ENCODE measurements at regions not wholly inside any gene's neighbourhood (a gene's known extent, or its start where the extent isn't known, plus 50 kb on each side); places are given as distances from the start of the nearest gene placed in this dataset.

GRCh38 chr4:14602206-14602605, 400.1 kb upstream of the CPEB2 start (continued):
- TF ChIP-seq POU5F1 (IDR thresholded peaks at IDR 0.05; ENCODE audit: low read depth, low read length) (no peak), HDAC2 (IDR thresholded peaks at IDR 0.05; ENCODE audit: borderline replicate concordance in 1 of 2, low read depth in 2 of 2, low read length in 2 of 2) (no peak), RNF2 (IDR thresholded peaks at IDR 0.05; ENCODE audit: borderline replicate concordance, low read depth, low read length, missing control alignments, poor library complexity, severe bottlenecking) (no peak)

Measured in H1 (cell line).